ENCODE measurements at regions not wholly inside any gene's neighbourhood (a gene's known extent, or its start where the extent isn't known, plus 50 kb on each side); places are given as distances from the start of the nearest gene placed in this dataset.

DNA sequence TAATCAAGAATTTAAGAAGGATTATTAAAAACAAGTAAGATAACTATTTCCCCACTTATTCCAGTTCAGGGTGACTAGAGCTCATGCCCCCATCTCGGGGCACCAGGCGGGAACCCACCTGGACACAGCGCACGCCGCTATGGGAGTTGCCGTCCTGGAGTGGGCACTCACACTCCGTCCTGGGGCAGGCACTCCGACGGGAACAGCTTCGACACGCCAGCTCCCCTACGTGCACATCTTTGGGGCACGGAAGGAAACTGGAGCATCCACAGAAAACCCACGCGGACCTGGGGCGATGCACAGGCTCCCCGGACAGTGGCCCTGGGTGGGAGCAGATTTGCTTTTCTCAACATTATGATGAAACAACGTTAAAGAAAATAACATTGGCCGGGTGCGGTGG, 52.0 kb upstream of the GATA5 start:
- DNase-seq (ENCODE audit: low spot score) (no peak), ATAC-seq (ENCODE audit: low FRiP score) (no peak)
- TF ChIP-seq CTCF (IDR thresholded peaks at IDR 0.05) = no peak

DNA sequence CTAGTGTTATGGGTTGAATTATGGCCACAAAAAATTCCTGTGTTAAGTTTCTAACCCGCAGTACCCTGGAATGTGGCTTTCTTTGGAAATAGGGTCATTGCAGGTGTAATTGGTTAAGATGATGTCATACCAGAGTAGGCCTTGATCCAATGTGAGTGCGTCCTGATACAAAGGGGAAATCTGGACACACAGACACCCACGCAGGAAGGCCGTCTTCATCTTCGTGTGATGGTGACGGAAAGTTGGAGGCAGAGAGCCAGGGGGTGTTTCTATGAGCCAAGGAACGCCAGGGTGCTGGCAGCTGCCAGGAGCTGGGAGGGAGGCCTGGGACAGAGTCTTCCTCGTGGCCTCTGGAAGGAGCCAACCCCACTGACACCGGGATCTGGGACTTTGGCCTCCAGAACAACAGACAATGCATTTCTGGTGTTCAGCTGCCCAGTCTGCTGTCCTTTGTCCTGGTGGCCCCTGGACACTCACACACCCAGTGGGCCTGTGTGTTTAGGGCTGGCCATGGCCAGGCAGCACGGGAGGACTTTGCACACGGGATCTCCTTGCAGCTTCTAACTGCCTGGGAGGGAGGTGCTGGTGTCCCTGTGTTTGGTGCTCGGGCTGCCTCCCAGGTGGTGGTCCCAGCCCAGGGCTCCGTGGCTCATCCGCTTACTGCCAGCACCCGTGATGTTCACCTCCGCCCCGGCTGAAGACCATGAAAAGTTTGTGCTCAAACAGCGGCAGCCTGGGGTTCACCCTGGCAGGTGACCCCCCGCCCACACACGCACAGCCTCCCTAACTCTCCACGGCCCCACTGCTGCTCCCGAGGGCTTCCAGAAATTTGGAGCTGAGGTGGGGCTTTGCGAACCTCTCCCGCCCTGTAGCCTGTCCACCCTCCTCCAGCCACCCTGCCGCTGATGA, 53.4 kb upstream of the GATA5 start:
- DNase-seq (ENCODE audit: low spot score) (no peak), ATAC-seq (ENCODE audit: low FRiP score) (no peak)
- TF ChIP-seq CTCF (IDR thresholded peaks at IDR 0.05) = no peak

DNA sequence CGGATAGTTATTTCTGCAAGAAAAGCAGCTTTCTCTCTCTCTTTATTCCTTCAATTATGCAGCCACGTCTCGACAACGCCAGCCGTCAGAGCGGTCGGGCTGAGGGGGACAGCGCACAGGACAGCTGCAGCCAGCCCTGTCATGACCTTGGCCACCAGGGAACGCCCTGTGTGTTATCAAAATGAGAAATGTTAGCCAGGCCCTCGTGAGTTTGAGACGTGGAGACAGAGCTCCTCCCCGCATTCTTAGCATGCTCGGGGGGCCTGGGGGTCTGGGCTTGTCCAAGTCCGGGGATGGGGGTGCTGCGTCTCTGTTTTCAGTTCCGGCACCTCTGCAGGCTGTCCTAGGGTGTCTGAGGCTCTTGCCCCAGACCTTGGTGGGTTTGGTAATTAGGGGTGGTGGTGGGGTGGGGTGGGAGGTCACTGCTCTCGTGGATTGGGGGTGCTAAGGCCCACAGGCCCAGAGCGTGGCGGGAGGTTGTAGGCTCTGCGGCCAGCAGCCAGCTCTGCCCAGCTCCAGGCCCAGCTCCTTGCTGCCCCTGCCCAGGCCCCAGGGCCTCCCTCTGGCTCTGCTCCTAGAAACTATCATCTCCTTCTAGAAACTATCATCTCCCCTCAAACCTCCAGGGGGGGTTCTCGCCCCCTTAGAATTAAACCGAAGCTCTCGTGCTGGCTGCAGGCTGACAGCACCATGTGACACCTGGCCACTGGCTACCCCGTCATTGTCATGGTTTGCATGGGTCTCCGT, 54.3 kb upstream of the GATA5 start:
- no peak for DNase-seq (ENCODE audit: low spot score)
- ATAC-seq (ENCODE audit: low FRiP score) = no peak
- TF ChIP-seq CTCF (IDR thresholded peaks at IDR 0.05) = no peak

GRCh38 chr20:62530643-62531032, 54.8 kb upstream of the GATA5 start:
- TF ChIP-seq CTCF (IDR thresholded peaks at IDR 0.05) = no peak
- DNase-seq (ENCODE audit: low spot score) = no peak
- no peak for ATAC-seq (ENCODE audit: low FRiP score)

DNA sequence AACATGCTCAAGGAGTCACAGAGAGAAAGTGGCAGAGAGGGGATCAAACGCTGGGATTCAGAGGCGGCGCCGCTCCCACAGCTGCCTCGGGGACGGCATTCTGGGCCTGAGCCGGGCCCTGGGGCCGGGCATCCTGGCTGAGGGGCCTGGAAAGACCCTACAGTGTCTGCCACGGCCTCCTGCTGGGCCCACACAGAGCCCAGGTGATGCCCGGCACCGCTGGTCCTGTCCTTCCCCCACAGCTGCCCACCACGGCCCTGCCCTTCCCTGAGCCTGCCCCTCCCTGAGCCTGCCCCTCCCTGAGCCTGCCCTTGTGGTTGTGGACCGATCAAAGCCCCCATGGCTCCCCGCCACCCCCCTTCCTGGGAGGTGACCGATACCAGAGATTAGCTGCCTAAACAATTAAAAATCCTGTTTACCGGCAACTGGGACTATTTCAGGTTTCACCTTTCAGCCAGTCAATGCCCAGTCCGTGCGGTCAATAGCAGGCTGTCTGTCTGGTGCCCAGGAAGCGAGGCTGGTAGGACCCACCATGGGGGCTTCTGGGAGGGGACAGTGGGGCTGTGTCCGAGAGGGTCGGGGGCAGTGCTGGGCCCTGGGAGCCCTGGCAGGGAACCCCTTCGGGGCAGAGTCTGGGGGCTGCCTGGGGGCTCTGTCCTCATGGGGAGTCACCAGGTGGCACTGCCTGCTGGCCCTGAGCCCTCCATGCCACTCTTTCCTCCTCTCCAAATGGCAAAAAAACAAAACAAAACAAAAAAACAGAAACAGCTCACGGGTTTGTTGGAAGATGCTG, 55.4 kb upstream of the GATA5 start:
- no peak for TF ChIP-seq CTCF (IDR thresholded peaks at IDR 0.05)
- no peak for ATAC-seq (ENCODE audit: low FRiP score)

DNA sequence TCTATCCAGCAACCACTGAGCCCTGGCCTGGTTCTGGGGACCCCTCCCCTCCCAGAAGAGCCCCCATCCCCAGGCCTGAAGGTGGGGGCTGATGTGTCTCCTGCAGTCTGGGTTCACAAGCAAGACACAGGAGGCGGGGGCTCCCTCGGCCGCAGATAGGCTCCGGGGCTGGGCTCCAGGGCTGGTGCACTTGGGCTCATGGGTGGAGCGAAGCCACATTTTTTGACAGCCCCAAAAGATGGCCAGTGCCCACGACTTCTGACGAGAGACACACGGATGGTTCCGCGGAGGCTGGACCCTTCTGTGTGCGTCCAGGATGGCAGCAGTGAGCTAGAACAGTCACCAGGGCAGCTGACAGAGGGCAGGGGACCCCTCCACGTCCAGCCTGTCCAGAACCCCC, 57.1 kb upstream of the GATA5 start:
- DNase-seq (ENCODE audit: low spot score) = no peak
- ATAC-seq (ENCODE audit: low FRiP score) = no peak
- TF ChIP-seq CTCF (IDR thresholded peaks at IDR 0.05) = no peak

More for the DNA sequence above, 55.4 kb upstream of the GATA5 start:
- no peak for DNase-seq (ENCODE audit: low spot score)
